Endothelial cell of umbilical vein (primary cell): ENCODE measurements at regions not wholly inside any gene's neighbourhood (a gene's known extent, or its start where the extent isn't known, plus 50 kb on each side); places are given as distances from the start of the nearest gene placed in this dataset.

Experiments
- BruUV-seq: library from RNA; stranded (reverse); fragments of 400-500 nt; replicated peaks from 2 replicates; lab custom pipeline; 2021; lab: Mats Ljungman, UMichigan
- CTCF ChIA-PET: fragments of 300-600, 350-600 bp; sonication (Branson Sonifier 250); formaldehyde crosslinking; loops from one replicate; lab custom pipeline; 2021; ENCODE audit warnings: antibody characterized with exemption, inconsistent platforms; lab: Charles Lee
- POLR2A ChIA-PET: fragments of 300-600, 350-600 bp; sonication (Branson Sonifier 250); formaldehyde crosslinking; loops from one replicate; lab custom pipeline; 2021; ENCODE audit warnings: antibody characterized with exemption, inconsistent platforms; lab: Charles Lee
- DNase-seq: peaks from one replicate; pipeline ENCODE4 v3.0.0-alpha.2; 2011; ENCODE audit warnings: low read depth, low spot score
- FAIRE-seq: peaks from 2 replicates; lab custom pipeline; 2011; peaks lifted over from hg19 to GRCh38; lab: Jason Lieb, UNC
- H2AFZ ChIP-seq: 2 replicates; pipeline ENCODE4 v1.6.0; 2012; ENCODE audit warnings: low read depth, low read length, control low read depth, inconsistent platforms
- H3K27ac ChIP-seq: 2 replicates; pipeline ENCODE4 v1.5.1; 2011; ENCODE audit warnings: low read depth, mild to moderate bottlenecking, control low read depth, low read length, moderate library complexity; ENCODE audit not compliant: insufficient read depth
- H3K27me3 ChIP-seq, 2 experiments: 2 replicates each; pipeline versions ENCODE4 v1.6.0 to v1.6.1; 2011; ENCODE audit warnings: low read length in 2 of 2, mixed read lengths in 1 of 2; ENCODE audit not compliant: control insufficient read depth in 2 of 2, insufficient read depth in 2 of 2
- H3K36me3 ChIP-seq, 2 experiments: 2 replicates in 1 of 2; 3 replicates in 1 of 2; pipeline ENCODE4 v1.5.1; 2011; ENCODE audit warnings: low read length in 2 of 2, mild to moderate bottlenecking in 1 of 2, moderate library complexity in 1 of 2; ENCODE audit not compliant: control insufficient read depth in 2 of 2, insufficient read depth in 2 of 2; ENCODE audit errors: extremely low read depth in 1 of 2
- H3K4me1 ChIP-seq: 3 replicates; pipeline ENCODE4 v1.5.1; 2011; ENCODE audit warnings: mild to moderate bottlenecking, low read length; ENCODE audit not compliant: control insufficient read depth, insufficient read depth; ENCODE audit errors: extremely low read depth
- H3K4me2 ChIP-seq: 2 replicates; pipeline ENCODE4 v1.6.1; 2011; ENCODE audit warnings: low read length, control low read depth, mixed read lengths; ENCODE audit not compliant: insufficient read depth
- H3K4me3 ChIP-seq, 3 experiments: fragments of 200-600 bp in 1 of 3; sonication (generic), shearing (Covaris generic) in 1 of 3; replicated peaks in 1 of 3; 2 replicates each; pipeline ENCODE4 v1.5.1; 2011 to 2016; ENCODE audit warnings: control low read depth in 3 of 3, low read length in 3 of 3, mild to moderate bottlenecking in 2 of 3, inconsistent platforms in 1 of 3, low read depth in 1 of 3, moderate library complexity in 1 of 3; ENCODE audit not compliant: insufficient read depth in 1 of 3
- H3K79me2 ChIP-seq: 2 replicates; pipeline ENCODE4 v1.6.0; 2012; ENCODE audit warnings: low read length, inconsistent platforms; ENCODE audit not compliant: control insufficient read depth, insufficient read depth
- H3K9ac ChIP-seq: replicated peaks from 2 replicates; pipeline ENCODE3; 2011; ENCODE audit warnings: low read length, control low read depth; ENCODE audit not compliant: insufficient read depth; ENCODE audit errors: extremely low read depth
- H3K9me1 ChIP-seq: replicated peaks from 3 replicates; pipeline ENCODE4 v1.6.0; 2011; ENCODE audit warnings: mild to moderate bottlenecking, low read length; ENCODE audit not compliant: control insufficient read depth, insufficient read depth; ENCODE audit errors: extremely low read depth
- H3K9me3 ChIP-seq: replicated peaks from 2 replicates; pipeline ENCODE4 v1.5.1; 2012; ENCODE audit warnings: low read length, inconsistent platforms; ENCODE audit not compliant: control insufficient read depth, insufficient read depth
- H4K20me1 ChIP-seq: replicated peaks from 2 replicates; pipeline ENCODE3; 2011; ENCODE audit warnings: mild to moderate bottlenecking, low read length; ENCODE audit not compliant: control insufficient read depth, insufficient read depth; ENCODE audit errors: extremely low read depth
- EZH2 ChIP-seq: IDR thresholded peaks from 2 replicates; pipeline ENCODE4 v1.6.1; 2012; ENCODE audit warnings: borderline replicate concordance, low read depth, mild to moderate bottlenecking, moderate library complexity, low read length, inconsistent platforms; ENCODE audit not compliant: severe bottlenecking
- FOS ChIP-seq: IDR thresholded peaks from 2 replicates; pipeline ENCODE4 v1.6.1; 2011; ENCODE audit warnings: mild to moderate bottlenecking, low read length, moderate library complexity, borderline replicate concordance; ENCODE audit not compliant: insufficient read depth
- POLR2AphosphoS5 ChIP-seq: IDR thresholded peaks from 2 replicates; pipeline ENCODE4 v1.6.1; 2012; ENCODE audit warnings: low read depth, mild to moderate bottlenecking, control low read depth, low read length, moderate library complexity; ENCODE audit not compliant: insufficient read depth
- dilution Hi-C: fragments of 300-500 bp; cut with MboI; formaldehyde crosslinking; loops from one replicate; pipeline ENCODE4 v1.15.0; 2019; ENCODE audit warnings: low sequenced_read_pairs; ENCODE audit not compliant: extremely low pct_ligation_motif_present
- intact Hi-C: fragments of 100-400 bp; cut with micrococcal nuclease; formaldehyde crosslinking; loops from one replicate; pipeline ENCODE4 v1.10.0; 2022
- TF ChIP-seq, protein P1 (sequence below): IDR thresholded peaks from 2 replicates; pipeline ENCODE4 v1.6.1; 2011; ENCODE audit not compliant: insufficient read depth, insufficient read length

DNA sequence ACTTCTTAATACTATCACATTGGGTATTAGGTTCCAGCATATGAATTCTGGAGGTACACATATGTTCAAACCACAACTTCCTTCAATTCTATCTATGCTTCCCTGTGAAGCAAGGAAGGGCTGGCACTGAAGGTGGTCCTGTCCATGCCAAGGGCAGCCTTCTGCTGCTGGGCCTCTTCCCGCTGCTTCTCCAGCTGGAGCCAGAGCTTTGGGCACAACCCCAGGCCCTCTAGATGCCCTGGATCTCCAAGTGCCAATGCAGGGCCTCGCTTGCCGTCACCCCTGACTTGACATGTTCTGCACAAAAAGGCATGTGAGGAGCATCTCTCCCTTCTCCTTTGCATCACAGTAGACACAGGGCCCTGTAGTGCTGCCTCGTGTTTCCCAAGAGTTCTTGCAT, 62.6 kb downstream of the STYXL2 start:
- H3K27me3 ChIP-seq: peaks cover 0 to under 1% of the 10 kb centered on the region in 2 experiments
- no peak overlapping the region for H3K4me2 ChIP-seq
- TF ChIP-seq, protein P1, sequence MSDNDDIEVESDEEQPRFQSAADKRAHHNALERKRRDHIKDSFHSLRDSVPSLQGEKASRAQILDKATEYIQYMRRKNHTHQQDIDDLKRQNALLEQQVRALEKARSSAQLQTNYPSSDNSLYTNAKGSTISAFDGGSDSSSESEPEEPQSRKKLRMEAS: no peak
- TF ChIP-seq POLR2AphosphoS5 (no peak), EZH2 (no peak)
- no peak overlapping the region for H2AFZ ChIP-seq
- no peaks in the 10 kb centered on the region for H3K4me1 ChIP-seq
- intact Hi-C loops: no loop called here
- no peaks in the 10 kb centered on the region for H3K36me3 ChIP-seq
- no peak overlapping the region for H3K4me3 ChIP-seq
- H3K9ac ChIP-seq: no peak overlapping the region
- H3K79me2 ChIP-seq: no peaks in the 10 kb centered on the region
- H3K9me1 ChIP-seq: no peaks in the 10 kb centered on the region
- H3K9me3 ChIP-seq: no peaks in the 10 kb centered on the region
- POLR2A ChIA-PET: no interaction called here
- no peaks in the 10 kb centered on the region for H4K20me1 ChIP-seq
- H3K27ac ChIP-seq: no peak overlapping the region
- DNase-seq: no peak
- CTCF ChIA-PET: no interaction called here
- no peak for FAIRE-seq
- BruUV-seq: no TSS peak
- dilution Hi-C loops: no loop called here

DNA sequence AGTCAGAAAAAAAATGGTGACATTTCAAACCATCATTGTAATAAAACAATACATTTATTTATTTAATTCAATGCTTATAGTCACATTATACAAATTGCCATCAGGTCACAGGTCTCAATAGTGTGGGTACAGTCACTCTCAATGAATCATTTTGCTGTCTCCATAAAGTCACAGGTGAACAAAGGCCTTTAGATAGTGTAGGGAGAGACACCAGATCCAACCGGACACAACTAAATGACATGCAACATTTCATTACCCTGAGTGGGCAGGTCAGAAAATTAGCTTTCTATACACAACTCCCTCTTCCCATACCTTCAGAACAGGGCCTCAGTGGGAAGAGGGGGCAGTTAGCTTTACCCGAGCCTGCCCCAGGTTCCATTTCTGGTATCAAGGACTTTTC, 63.2 kb downstream of the STYXL2 start:
- intact Hi-C loops: no loop called here
- no peak for DNase-seq
- CTCF ChIA-PET: no interaction called here

More for the DNA sequence above, 63.2 kb downstream of the STYXL2 start:
- no peaks in the 10 kb centered on the region for H3K4me1 ChIP-seq
- no peak for FAIRE-seq
- BruUV-seq: no TSS peak
- no peaks in the 10 kb centered on the region for H3K79me2 ChIP-seq
- H3K9ac ChIP-seq: no peak overlapping the region
- H3K4me3 ChIP-seq: no peak overlapping the region
- H2AFZ ChIP-seq: no peak overlapping the region
- H3K27ac ChIP-seq: no peak overlapping the region
- no peak overlapping the region for H3K4me2 ChIP-seq
- H3K27me3 ChIP-seq: no peaks in the 10 kb centered on the region
- H3K36me3 ChIP-seq: no peaks in the 10 kb centered on the region
- TF ChIP-seq FOS: no peak
- H3K9me3 ChIP-seq: no peaks in the 10 kb centered on the region
- no peaks in the 10 kb centered on the region for H4K20me1 ChIP-seq
- H3K9me1 ChIP-seq: no peaks in the 10 kb centered on the region
- POLR2A ChIA-PET: no interaction called here
- dilution Hi-C loops: no loop called here
